Activated CD4-positive, alpha-beta T cell treated with anti-CD3 and anti-CD28 coated beads for 24 hours (primary cell): ENCODE measurements at regions not wholly inside any gene's neighbourhood (a gene's known extent, or its start where the extent isn't known, plus 50 kb on each side); places are given as distances from the start of the nearest gene placed in this dataset.

Experiments
- DNase-seq, 2 donors: peaks; one replicate each; pipeline ENCODE4 v3.0.0-alpha.2; 2020; ENCODE audit warnings: low read depth in 2 of 2

DNA sequence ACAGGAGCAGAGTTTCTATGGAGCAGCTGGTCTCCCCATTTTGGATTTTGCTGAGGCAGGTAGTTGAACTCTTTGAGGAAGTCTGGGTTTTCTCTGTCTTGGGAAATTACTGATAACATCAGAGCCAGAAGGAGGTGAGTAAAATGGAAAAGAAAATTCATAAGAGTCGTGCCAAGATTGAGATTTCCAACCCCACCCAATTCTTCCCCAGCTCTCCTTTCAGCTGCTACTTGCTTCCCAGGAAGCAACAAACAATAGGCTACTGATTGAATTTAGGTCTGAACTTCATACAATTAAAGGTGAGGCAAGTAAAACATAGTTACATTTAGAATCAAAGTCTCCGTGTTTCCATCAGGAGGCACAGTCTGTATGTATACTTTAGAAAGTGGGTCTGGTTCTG, 54.6 kb upstream of the EOLA2 start:
- no peak for DNase-seq

DNA sequence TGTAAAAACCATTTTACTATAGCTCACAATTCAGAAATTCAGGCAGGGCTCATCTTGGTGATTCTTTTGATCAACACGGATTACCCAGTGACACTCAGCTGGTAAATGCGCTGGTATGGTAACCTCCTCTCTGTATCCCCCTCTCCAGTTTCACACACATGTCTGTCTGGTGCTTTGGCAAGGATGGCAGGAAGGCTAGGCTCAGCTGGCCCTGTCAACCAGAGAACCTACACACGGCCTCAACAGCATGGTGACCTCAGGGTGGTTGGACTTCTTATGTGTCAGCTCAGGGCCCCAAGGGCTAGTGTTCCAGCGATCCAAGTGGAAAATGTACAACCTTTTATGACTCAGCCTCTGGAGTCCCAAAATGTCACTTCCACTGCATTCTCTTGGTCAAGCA, 55.7 kb upstream of the EOLA2 start:
- no peak for DNase-seq

DNA sequence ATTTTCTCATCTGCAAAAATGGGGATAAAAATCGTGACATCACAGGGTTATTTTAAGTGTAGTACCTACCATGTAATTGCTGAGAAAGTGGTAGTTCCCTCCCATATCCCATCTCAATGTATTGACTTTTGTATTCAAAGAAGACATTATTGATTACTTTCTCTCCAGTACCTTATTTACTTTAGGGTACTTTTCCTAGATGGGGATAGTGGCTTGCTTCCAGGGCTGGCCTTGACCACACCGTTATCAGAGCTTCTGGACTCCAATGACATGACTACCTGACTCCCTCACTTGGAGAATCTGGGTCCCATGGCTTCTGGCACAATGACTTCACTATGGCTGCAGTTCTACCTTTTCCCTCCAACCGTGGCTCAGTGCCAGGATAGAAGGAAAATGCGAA, 58.2 kb upstream of the EOLA2 start:
- DNase-seq = no peak

DNA sequence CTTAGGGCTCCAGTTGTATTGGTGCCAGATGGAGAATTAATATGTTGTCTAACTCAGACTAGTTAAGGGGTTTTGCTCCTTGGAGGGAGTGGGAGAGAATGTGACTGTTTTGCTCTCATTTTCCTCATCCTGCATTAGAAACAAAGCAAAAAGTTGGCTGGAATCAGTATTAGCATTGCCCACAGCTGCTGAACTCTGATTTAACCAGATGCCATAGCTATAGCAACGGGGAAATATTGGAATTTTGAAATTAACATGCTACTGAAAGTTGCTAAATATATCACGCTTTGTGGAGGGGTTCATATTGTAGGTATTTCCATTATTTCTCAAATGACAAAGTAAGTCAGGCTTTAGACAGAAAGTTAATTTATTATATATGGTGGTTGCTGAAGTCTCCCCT, 66.7 kb upstream of the EOLA2 start:
- no peak for DNase-seq

DNA sequence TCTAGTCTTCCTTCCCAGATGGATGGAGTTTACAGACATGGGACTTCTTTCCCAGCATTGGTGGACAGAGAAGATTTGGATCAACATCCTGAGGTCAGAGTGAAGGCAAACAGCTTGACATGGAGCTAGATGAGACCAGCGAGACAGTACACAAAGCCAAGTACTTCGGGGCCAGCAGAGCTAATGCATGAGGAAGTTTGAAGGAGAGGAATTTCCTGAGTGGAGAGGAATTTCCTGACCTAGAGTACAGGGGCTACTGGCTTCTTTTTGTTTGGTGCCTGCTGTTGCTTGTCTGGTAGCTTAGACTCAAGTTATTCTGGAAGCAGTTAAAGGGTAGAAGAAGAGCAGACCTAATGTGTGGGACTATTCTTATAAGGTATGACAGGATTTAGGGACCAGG, 69.1 kb upstream of the EOLA2 start:
- DNase-seq = no peak

DNA sequence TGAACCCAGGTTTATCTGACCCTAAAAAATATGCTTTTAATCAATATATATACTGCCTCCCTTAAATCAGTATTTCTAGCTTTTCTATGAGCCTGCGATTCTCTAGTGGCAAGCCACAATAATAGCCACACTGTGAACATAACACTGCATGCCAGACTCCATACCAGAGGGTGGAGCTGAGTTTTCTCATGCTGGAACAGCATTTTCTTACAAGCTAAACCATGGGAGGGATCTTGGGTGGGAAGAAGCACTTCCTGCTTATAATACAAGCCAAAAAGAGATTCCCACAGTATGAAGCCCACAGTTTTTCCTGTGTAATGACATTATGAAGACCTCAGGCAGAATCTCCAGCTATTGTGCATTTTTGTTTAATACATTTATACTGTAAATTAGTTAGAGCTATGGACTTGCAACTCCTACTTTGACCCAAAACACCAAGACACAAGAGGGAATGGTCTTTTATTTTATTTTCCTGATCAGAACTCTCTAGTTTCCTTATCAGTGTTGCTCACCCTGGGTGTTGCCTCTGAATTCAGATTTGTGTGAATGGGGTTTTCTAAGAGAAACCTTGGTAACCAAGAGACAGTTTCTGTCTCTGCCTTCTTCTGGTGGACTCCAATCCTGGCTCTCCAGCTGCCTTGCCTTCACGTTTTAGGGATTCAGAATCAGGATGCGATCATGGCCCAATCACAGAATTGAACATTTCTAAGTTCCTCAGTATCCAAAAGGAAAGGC, 74.5 kb upstream of the EOLA2 start:
- no peak for DNase-seq

DNA sequence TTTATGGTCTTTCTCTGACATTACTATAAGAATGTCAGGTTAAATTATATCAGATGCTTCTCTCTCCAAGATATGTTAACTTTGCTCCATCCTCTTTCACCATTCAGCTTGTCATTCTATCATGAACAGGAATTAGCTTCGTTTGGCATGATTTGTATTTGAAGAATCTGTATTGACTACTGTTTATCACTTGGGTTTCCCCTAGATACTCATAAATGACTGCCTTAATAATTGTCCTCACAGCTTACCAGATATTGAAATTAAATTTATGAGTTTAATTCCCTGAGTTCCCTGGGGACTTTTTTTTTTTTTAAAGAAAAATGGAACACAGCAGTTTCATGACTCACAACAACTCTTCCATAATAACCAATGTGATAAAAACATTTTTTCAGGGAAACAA, 76.2 kb upstream of the EOLA2 start:
- no peak for DNase-seq

DNA sequence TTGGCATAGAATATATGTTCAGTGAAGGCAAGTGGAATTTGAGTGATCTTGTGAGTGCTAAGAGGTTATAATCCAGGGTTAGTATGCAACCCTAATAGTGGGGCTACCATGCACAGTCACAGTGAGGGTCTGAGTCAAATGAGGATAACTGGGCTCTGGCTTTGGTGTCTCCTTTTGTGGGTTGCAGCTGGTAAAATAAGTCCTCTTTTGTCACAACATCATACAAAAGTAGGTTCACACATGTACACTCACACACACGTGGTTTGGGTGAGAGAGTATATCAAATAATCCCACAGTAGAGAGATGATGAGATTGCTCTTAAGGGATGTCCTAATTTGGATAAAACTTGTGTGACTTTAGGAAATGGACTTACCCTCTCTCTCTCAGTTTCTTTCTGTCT, 79.6 kb upstream of the EOLA2 start:
- no peak for DNase-seq

DNA sequence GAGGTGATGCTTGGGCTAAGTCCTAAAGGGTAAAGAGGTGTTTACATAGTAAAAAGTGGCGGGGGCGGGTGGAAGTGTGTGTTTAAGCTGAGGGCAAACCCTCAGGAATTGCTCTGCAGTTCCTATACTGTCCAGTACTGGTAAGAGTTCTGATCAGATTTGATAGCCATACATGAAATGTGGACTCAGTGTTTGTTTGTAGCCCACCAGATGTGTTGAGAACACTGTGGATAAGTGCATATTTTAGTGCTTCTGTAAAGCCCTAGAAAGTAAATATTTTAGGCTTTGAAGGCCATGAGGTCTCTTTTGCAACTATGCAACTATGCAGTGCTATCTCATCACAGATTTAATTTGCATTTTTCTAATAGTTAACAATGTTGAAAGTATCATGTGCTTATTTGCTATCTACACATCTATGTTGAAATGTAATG, 80.7 kb upstream of the EOLA2 start:
- DNase-seq = no peak

DNA sequence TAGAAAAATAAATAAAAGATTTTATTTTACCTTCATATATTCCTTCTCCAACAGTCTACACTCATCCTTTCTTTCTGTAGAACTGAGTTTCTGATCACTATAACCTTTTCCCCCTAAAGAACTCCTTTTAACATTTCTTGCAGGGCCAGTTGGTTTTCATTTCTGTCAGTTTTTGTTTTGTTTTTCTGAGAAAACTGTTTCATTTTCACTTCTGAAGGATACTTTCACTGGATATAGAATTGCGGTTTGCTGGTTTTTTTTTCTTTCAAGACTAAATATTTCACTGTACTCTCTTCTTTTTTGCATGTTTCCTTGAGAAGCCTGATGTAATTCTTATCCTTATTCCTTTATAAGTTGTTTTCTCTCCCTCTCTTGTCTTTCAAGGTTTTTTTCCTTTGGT, 90.4 kb upstream of the EOLA2 start:
- DNase-seq = no peak

DNA sequence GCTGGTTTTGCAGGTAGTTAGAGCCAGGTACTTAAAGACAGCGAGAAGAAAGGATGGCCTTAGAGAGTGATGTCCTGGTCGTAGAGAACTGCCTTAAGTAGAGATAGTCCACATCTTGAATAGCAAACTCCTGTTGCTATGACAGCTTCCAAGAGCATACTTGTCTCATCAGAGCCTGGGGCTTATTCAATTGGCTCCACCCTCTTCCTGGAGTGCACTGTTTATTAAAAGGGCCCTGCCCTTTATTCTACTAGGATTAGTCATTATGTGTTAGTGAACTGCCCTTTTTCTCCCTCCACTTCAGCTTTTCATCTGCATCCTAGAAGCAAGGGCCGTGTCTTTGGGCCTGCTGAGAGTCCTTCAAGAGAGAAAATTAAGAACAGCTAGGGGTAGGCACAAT, 94.5 kb upstream of the EOLA2 start:
- DNase-seq = no peak

DNA sequence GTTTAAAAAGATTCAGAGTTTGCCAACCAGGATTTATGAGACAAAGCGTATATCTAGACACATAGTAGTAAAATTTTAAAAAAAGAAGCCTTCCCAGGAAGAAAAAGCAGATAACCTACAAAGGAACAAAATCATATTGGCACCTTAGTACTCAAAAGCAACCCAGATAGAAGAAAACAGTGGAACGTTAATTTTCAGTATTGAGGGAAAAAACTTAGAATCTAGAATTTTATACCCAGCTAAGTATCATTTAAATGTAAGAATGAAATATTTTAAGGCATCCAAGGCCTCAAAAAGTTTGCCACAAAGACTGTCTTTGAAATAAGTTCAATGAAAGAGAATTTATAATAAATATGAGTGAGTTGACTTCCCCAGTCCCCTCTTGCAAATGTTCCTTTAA, 96.5 kb upstream of the EOLA2 start:
- DNase-seq = no peak

DNA sequence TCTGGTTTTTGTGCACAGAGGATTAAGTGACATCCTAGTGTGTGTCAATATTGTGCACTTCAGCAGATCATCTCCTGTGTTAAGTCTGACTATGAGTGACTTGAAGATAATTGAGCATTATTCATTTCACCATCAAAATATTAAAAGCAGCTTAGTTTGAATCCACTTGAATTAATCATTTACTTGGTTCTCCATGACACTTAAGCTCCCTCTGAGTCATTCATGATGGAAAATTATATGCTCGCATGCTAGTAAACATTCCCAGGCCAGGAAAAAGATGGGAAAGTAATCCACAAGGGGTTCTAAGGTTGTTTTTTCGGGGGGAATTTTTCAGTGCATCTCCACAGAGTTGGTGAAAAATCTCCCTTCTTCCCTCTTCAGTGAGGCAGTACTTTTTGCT, 97.2 kb upstream of the EOLA2 start:
- DNase-seq = no peak

DNA sequence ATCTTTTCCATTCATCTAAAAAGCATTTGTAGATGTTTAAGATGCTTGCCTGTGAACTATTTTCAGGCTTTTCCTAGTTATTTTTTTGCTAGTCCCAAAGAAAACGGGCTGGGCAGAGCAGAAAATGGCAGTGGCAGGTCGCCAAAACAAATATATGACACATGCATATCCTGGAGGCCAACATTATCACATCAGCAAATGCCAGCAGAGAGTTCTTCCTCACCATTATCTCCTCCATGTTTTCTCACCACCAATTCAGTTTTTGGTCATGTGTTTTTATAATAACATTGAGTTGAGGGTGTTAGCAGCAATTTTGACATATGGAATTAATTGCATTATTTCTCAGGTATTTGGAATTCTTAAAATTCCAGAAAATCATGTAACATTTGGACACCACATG, 97.9 kb upstream of the EOLA2 start:
- no peak for DNase-seq

DNA sequence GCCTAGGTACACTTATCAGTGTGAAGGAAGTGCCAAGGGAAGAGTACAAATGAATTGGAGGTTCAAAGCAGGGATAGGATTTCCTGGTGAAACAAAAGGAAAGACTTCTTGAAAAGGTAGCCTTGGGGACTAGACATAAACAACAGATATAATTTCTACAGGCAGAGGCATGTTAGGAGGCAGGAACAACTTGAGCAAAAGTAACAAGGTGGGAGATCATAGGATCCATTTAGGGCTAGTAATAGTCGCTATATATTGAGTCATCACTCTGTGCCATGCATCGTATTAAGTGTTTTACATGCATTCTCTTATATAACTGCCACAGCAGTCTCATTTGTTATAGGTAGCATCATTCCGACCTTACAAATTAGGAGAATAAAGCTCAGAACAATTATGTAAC, 98.3 kb upstream of the EOLA2 start:
- DNase-seq = no peak

DNA sequence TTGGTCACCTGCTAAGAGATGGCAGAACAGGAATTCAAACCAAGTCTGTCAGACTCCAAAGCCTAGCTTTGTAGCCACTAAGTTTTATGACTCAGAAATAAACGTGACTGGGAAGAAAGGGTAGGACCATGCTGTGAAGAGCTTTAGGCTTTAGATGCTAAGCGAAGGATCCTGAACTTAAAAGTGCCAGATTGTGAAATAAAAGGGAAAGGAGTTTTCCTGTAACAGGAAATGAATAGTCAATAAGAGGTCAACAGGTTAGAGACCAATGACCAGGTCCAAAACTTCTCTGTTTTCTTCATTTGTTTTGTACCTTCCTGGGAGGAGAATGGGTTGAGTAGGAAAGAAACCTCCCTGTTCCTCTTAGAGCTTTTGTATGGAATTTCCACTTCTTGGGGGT, 98.8 kb upstream of the EOLA2 start:
- DNase-seq = no peak

DNA sequence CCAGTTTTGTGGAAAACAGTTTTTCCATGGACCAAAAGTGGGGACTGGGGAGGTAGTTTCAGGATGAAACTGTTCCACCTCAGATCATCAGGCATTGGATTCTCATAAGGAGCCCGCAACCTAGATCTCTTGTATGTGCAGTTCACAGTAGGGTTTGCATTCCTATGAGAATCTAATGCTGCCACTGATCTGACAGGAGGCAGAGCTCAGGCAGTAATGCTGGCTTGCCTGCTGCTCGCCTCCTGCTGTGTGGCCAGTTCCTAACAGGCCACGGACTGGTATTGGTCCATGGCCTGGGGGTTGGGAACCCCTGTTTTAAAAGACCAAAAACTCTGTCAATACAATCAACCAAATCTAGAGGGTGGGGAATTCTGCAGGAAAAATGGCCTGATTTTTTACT, 100.0 kb upstream of the EOLA2 start:
- DNase-seq = no peak

DNA sequence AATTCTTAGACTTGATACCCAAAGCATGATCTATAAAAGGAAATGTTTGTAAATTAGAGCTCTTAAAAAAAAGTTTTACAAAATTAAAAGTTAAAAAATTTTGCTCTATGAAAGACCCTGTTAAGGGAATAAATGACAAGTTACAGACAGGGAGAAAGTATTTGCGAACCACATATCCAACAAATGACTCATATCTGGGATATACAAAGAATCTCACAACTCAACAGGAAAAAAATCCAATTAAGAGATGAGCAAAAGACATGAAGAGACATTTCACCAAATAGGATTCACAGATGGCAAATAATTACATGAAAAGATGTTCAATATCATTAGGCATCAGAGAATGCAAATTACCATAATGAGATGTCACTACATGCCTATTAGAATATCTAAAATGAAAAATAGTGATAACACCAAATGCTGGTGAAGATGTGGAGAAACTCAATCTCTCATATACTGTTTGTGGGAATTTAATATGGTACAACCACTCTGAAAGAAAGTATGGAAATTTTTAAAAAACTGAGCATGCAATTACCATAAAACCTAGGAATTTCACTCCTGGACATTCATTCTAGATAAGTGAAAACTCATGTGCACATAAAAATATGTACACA, 100.8 kb upstream of the EOLA2 start:
- DNase-seq = no peak

DNA sequence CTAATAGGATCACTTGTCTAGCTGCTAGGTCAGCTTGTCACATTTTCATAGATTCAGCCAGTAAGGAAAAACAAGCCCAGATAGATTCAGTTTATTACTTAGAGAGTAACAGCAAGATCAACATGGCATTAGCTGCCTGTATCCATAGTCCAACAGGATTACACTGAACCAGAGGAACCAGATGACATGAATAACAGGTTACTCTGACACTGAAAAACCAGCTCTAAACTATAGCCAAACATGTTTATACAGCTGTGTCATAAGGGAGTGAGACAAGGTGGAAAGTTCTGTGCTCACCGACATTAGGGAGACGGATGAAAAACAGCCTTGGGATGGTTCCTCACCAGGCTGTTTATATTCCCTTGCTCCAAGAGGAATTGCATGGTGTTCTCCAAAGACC, 102.9 kb upstream of the EOLA2 start:
- DNase-seq = no peak

DNA sequence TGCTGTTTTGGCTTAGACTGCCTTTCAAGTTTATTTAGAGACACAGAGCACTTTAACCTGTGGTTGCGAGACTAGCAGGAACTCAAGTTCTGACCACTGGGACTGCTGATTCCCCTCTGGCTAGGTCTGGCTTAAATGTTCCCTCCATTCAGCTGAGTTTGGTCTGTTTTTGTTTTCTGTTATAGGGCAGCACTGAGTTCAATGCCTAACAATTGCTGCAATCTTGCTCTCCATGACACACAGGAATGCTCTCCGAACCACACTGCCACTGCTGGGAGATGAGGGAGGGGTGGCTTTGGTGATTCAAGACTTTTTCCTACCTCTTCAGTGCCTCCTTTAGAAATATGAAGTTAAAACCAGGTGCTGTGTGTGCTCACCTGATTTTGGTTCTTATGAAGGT, 106.3 kb upstream of the EOLA2 start:
- no peak for DNase-seq

DNA sequence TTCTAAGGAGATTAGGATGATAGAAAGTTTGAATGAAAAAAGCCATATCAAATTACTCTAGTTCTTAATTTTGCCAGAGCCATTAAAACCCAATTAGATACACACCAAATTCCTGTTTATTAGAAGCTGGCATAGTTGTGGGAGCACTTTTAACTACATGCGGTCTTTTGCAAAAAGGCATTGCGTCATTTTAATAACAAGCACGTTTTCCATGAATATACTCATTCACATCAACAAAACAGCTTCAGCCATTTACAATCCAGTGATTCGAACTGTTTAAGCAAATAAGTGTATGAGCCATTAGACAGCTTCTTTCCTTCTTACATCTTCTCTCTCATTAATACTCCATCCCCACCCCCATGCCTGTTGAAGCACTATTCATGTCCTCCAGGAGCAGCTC, 109.5 kb upstream of the EOLA2 start:
- no peak for DNase-seq

DNA sequence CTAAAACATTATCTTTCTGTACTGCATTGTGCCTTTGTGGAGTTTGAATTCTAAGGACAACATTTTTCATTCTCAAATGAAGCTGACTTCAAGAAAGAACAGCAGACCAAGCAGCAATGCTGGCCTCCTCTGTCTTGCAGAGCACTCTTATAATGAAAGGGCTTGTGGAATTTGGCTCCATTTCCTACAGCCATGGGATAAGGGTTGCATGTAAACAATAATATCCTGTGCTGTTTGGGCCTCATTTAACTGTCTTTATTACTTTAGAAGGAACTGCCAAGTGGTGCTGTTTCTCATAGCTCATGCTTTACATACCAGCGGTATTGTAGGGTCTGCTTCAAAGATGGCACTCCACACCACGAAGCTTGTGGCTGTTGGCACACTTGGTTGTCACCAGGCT, 111.4 kb upstream of the EOLA2 start:
- DNase-seq = no peak

DNA sequence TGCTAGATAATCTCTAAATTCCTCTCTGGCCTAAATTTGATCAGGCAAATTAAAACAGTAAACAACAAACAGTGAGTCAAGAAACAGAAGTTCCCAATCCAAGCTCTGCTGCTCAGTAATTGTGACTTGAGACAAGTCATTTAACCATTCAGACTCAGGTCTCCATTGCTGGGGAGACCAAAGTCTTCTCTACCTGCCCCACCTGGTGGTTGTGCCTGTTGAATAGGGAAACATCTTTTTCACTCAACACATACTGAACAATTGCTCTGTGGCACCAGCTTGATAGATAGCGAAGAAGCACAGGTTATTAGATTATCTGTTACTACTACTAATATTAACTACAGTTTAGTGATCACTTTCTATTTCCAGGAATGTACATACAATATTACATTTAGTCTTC, 112.1 kb upstream of the EOLA2 start:
- no peak for DNase-seq

DNA sequence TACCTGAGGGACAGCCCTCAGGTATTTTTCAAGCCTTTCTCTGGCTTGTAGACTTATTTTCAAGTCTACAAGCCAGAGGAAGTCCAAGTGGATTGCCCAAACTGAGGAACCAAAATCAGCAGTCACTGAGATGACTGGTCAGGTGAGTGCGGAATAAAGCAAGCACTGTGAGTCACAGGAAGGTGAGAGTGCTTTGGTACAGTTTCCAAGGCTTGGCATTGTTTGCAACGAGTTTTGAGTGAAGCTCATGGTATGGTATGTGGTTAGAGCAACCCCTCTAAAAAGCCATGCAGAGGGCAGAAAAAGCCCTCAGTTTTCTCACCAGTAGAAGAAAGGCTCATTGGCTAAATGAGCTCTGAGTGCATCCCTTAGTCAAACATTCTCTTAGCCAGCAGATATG, 112.8 kb upstream of the EOLA2 start:
- DNase-seq = no peak
